ENCODE measurements at regions not wholly inside any gene's neighbourhood (a gene's known extent, or its start where the extent isn't known, plus 50 kb on each side); places are given as distances from the start of the nearest gene placed in this dataset.
"Not testable (repeated sequence)": the region's sequence is repeated elsewhere in the genome, so short reads cannot be mapped to it uniquely, and the experiment has no call there.

- Mint-ChIP-seq H3K27ac (no peak overlapping the region), H3K36me3 (peaks cover 0 to 4% (median 0%) of the 10 kb centered on the region in 3 donors), H3K27me3 (no peaks in the 10 kb centered on the region), H3K4me3 (no peak overlapping the region), H3K4me1 (no peaks in the 10 kb centered on the region), H3K9me3 (peaks cover 0 to 32% (median 3%) of the 10 kb centered on the region in 9 donors)
- DNase-seq (no peak), ATAC-seq (no peak)
- POLR2A ChIA-PET = no interaction called here
Observed at GRCh38 chr16:64705443-64705842, 416.4 kb downstream of the CDH11 start.

GRCh38 chr16:64704386-64704785 is 417.5 kb downstream of the CDH11 start:
- no peak overlapping the region for H3K4me3 Mint-ChIP-seq
- ATAC-seq (no peak), DNase-seq (no peak)
- H3K36me3 Mint-ChIP-seq = peaks cover 0 to 4% (median 0%) of the 10 kb centered on the region in 3 donors
- POLR2A ChIA-PET = no interaction called here
- H3K4me1 Mint-ChIP-seq = no peaks in the 10 kb centered on the region
- no peak overlapping the region for H3K27ac Mint-ChIP-seq
- no peaks in the 10 kb centered on the region for H3K27me3 Mint-ChIP-seq
- H3K9me3 Mint-ChIP-seq = peaks cover 0 to 32% (median 3%) of the 10 kb centered on the region in 9 donors

- Mint-ChIP-seq H3K36me3 (peaks cover 0 to 1% (median 0%) of the 10 kb centered on the region in 3 donors), H3K4me1 (no peaks in the 10 kb centered on the region), H3K27ac (no peak overlapping the region), H3K9me3 (peaks cover 0 to 23% (median 3%) of the 10 kb centered on the region in 9 donors), H3K4me3 (no peak overlapping the region), H3K27me3 (no peaks in the 10 kb centered on the region)
- ATAC-seq (no peak), DNase-seq (no peak)
- POLR2A ChIA-PET = no interaction called here
Observed at GRCh38 chr16:64702415-64702814, 419.4 kb downstream of the CDH11 start.

GRCh38 chr16:64700628-64701027 is 421.2 kb downstream of the CDH11 start:
- Mint-ChIP-seq H3K36me3 (no peaks in the 10 kb centered on the region), H3K4me1 (peaks cover 0 to 2% (median 0%) of the 10 kb centered on the region in 4 donors), H3K9me3 (peaks cover 0 to 20% (median 9%) of the 10 kb centered on the region in 9 donors), H3K27ac (no peak overlapping the region), H3K4me3 (no peak overlapping the region), H3K27me3 (no peaks in the 10 kb centered on the region)
- ATAC-seq (no peak), DNase-seq (peak in 1 of 10 donors; percentile 57)
- POLR2A ChIA-PET = no interaction called here

- POLR2A ChIA-PET = no interaction called here
Observed at GRCh38 chr16:64696866-64697265, 425.0 kb downstream of the CDH11 start.

GRCh38 chr16:64695684-64696083 is 426.2 kb downstream of the CDH11 start:
- H3K9me3 Mint-ChIP-seq = peaks cover 9 to 28% (median 12%) of the 10 kb centered on the region in 9 donors
- H3K27ac Mint-ChIP-seq = no peak overlapping the region
- no peaks in the 10 kb centered on the region for H3K36me3 Mint-ChIP-seq
- POLR2A ChIA-PET = no interaction called here
- peaks cover 0 to 2% (median 0%) of the 10 kb centered on the region in 4 donors for H3K4me1 Mint-ChIP-seq
- no peak for ATAC-seq
- DNase-seq = no peak
- H3K4me3 Mint-ChIP-seq = no peak overlapping the region
- no peaks in the 10 kb centered on the region for H3K27me3 Mint-ChIP-seq

More at GRCh38 chr16:64696866-64697265, 425.0 kb downstream of the CDH11 start:
- Mint-ChIP-seq H3K9me3 (peaks cover 9 to 25% (median 14%) of the 10 kb centered on the region in 9 donors), H3K27me3 (no peaks in the 10 kb centered on the region), H3K27ac (no peak overlapping the region), H3K36me3 (no peaks in the 10 kb centered on the region), H3K4me3 (no peak overlapping the region), H3K4me1 (peaks cover 0 to 2% (median 0%) of the 10 kb centered on the region in 4 donors)
- no peak for DNase-seq
- no peak for ATAC-seq

GRCh38 chr16:64693946-64694345 is 427.9 kb downstream of the CDH11 start:
- POLR2A ChIA-PET = no interaction called here
- DNase-seq (no peak), ATAC-seq (no peak)
- no peaks in the 10 kb centered on the region for H3K36me3 Mint-ChIP-seq
- H3K9me3 Mint-ChIP-seq = peaks cover 9 to 28% (median 12%) of the 10 kb centered on the region in 9 donors
- no peak overlapping the region for H3K27ac Mint-ChIP-seq
- H3K27me3 Mint-ChIP-seq = no peaks in the 10 kb centered on the region
- peaks cover 0 to 2% (median 0%) of the 10 kb centered on the region in 4 donors for H3K4me1 Mint-ChIP-seq
- H3K4me3 Mint-ChIP-seq = no peak overlapping the region

GRCh38 chr16:64687786-64688185 is 434.1 kb downstream of the CDH11 start:
- POLR2A ChIA-PET = no interaction called here
- no peaks in the 10 kb centered on the region for H3K27me3 Mint-ChIP-seq
- no peak for DNase-seq
- peaks cover 0 to 2% (median 0%) of the 10 kb centered on the region in 4 donors for H3K4me1 Mint-ChIP-seq
- peaks cover 9 to 57% (median 22%) of the 10 kb centered on the region in 9 donors for H3K9me3 Mint-ChIP-seq
- no peak for ATAC-seq
- no peak overlapping the region for H3K27ac Mint-ChIP-seq
- H3K4me3 Mint-ChIP-seq = no peak overlapping the region
- peaks cover 0 to 5% (median 0%) of the 10 kb centered on the region in 3 donors for H3K36me3 Mint-ChIP-seq

- Mint-ChIP-seq H3K9me3 (peaks cover 9 to 55% (median 22%) of the 10 kb centered on the region in 9 donors), H3K36me3 (peaks cover 0 to 5% (median 0%) of the 10 kb centered on the region in 3 donors), H3K27ac (no peak overlapping the region), H3K27me3 (no peaks in the 10 kb centered on the region), H3K4me3 (no peak overlapping the region), H3K4me1 (peaks cover 0 to 2% (median 0%) of the 10 kb centered on the region in 4 donors)
- POLR2A ChIA-PET = no interaction called here
- no peak for ATAC-seq
- no peak for DNase-seq
Observed at GRCh38 chr16:64687123-64687522, 434.7 kb downstream of the CDH11 start.

- ATAC-seq = no peak
- Mint-ChIP-seq H3K4me3 (no peak overlapping the region), H3K36me3 (no peaks in the 10 kb centered on the region), H3K4me1 (peaks cover 0 to 2% (median 0%) of the 10 kb centered on the region in 4 donors), H3K27ac (no peak overlapping the region), H3K9me3 (peaks cover 16 to 68% (median 22%) of the 10 kb centered on the region in 9 donors), H3K27me3 (no peaks in the 10 kb centered on the region)
- POLR2A ChIA-PET = no interaction called here
- no peak for DNase-seq
Observed at GRCh38 chr16:64679976-64680690, 441.7 kb downstream of the CDH11 start.

- Mint-ChIP-seq H3K36me3 (peaks cover 0 to 4% (median 0%) of the 10 kb centered on the region in 3 donors), H3K27me3 (no peaks in the 10 kb centered on the region), H3K27ac (no peak overlapping the region), H3K4me3 (no peak overlapping the region), H3K4me1 (no peaks in the 10 kb centered on the region), H3K9me3 (peaks cover 3 to 53% (median 20%) of the 10 kb centered on the region in 9 donors)
- DNase-seq (no peak), ATAC-seq (no peak)
- POLR2A ChIA-PET = no interaction called here
Observed at GRCh38 chr16:64669573-64669972, 452.3 kb downstream of the CDH11 start.

GRCh38 chr16:64667334-64667877 is 454.5 kb downstream of the CDH11 start:
- H3K9me3 Mint-ChIP-seq = peaks cover 0 to 39% (median 12%) of the 10 kb centered on the region in 9 donors
- ATAC-seq = no peak
- H3K4me3 Mint-ChIP-seq = no peak overlapping the region

GRCh38 chr16:64662312-64662711 is 459.6 kb downstream of the CDH11 start:
- ATAC-seq, H3K27me3 Mint-ChIP-seq, H3K27ac Mint-ChIP-seq, DNase-seq, H3K4me3 Mint-ChIP-seq, H3K4me1 Mint-ChIP-seq, POLR2A ChIA-PET, H3K36me3 Mint-ChIP-seq: not testable (repeated sequence)
- H3K9me3 Mint-ChIP-seq = peaks cover 7 to 36% (median 10%) of the 10 kb centered on the region in 9 donors

More at GRCh38 chr16:64667334-64667877, 454.5 kb downstream of the CDH11 start:
- no peaks in the 10 kb centered on the region for H3K36me3 Mint-ChIP-seq
- POLR2A ChIA-PET = no interaction called here
- no peaks in the 10 kb centered on the region for H3K27me3 Mint-ChIP-seq
- H3K27ac Mint-ChIP-seq = no peak overlapping the region
- no peak for DNase-seq
- H3K4me1 Mint-ChIP-seq = no peaks in the 10 kb centered on the region
